SU-DHL-6 (cell line): ENCODE measurements at regions not wholly inside any gene's neighbourhood (a gene's known extent, or its start where the extent isn't known, plus 50 kb on each side); places are given as distances from the start of the nearest gene placed in this dataset.

Experiments used
- H2AFZ ChIP-seq: fragments of 200-600 bp; sonication (generic); 2 replicates; pipeline ENCODE4 v1.6.1; 2014; ENCODE audit warnings: low read depth, mild to moderate bottlenecking, moderate library complexity, mixed read lengths, antibody characterized with exemption, low read length; ENCODE audit not compliant: severe bottlenecking
- H3F3A ChIP-seq: fragments of 200-600 bp; shearing (Covaris generic); 2 replicates; pipeline ENCODE4 v1.6.0; 2016; ENCODE audit warnings: antibody characterized with exemption, mild to moderate bottlenecking; ENCODE audit not compliant: insufficient read depth
- H3K27ac ChIP-seq: fragments of 200-600 bp; sonication (generic); 2 replicates; pipeline ENCODE4 v1.5.1; 2016; ENCODE audit warnings: low read depth, mild to moderate bottlenecking, low read length, moderate library complexity, mixed read lengths
- H3K27me3 ChIP-seq: fragments of 200-600 bp; sonication (generic), shearing (Covaris generic); 2 replicates; pipeline ENCODE4 v1.6.0; 2014; ENCODE audit warnings: mild to moderate bottlenecking, low read length
- H3K36me3 ChIP-seq: fragments of 200-600 bp; sonication (generic); 2 replicates; pipeline ENCODE4 v1.6.1; 2014; ENCODE audit warnings: mild to moderate bottlenecking, low read length, mixed read lengths
- H3K4me2 ChIP-seq: fragments of 300-600, 200-600 bp; shearing (Covaris generic), sonication (generic); 2 replicates; pipeline ENCODE4 v1.6.0; 2014; ENCODE audit warnings: low read length, low read depth, mild to moderate bottlenecking; ENCODE audit not compliant: poor library complexity, severe bottlenecking
- H3K4me3 ChIP-seq: fragments of 200-600 bp; sonication (generic); 2 replicates; pipeline ENCODE4 v1.5.1; 2014; ENCODE audit warnings: antibody characterized with exemption, low read length, mild to moderate bottlenecking, mixed read lengths; ENCODE audit not compliant: insufficient read depth, poor library complexity, severe bottlenecking
- H3K79me2 ChIP-seq: fragments of 200-600 bp; sonication (generic); 2 replicates; pipeline ENCODE4 v1.6.1; 2014; ENCODE audit warnings: mild to moderate bottlenecking, low read length, moderate library complexity; ENCODE audit not compliant: insufficient read depth
- H3K9ac ChIP-seq: fragments of 200-600 bp; sonication (generic); 2 replicates; pipeline ENCODE4 v1.7.0; 2014; ENCODE audit warnings: mild to moderate bottlenecking, low read length
- H3K9me2 ChIP-seq: fragments of 200-600 bp; sonication (generic); replicated peaks from 2 replicates; pipeline ENCODE4 v1.6.1; 2014; ENCODE audit warnings: low read length; ENCODE audit not compliant: insufficient read depth
- H3K9me3 ChIP-seq: fragments of 200-600 bp; sonication (generic); 2 replicates; pipeline ENCODE4 v1.6.1; 2014; ENCODE audit warnings: low read length, mixed read lengths; ENCODE audit not compliant: insufficient read depth
- H4K20me1 ChIP-seq: fragments of 200-600 bp; sonication (generic); 2 replicates; pipeline ENCODE4 v1.6.1; 2014; ENCODE audit warnings: low read depth, mild to moderate bottlenecking, antibody characterized with exemption, low read length, moderate library complexity, mixed read lengths
- EZH2phosphoT487 ChIP-seq: fragments of 200-600 bp; sonication (generic), shearing (Covaris generic); conservative IDR thresholded peaks from 2 replicates; pipeline ENCODE4 v1.6.1; 2018; ENCODE audit warnings: mild to moderate bottlenecking, antibody characterized with exemption, low read length, moderate library complexity, mixed read lengths
- TF ChIP-seq, protein P1 (sequence below): fragments of 200-600 bp; sonication (generic); IDR thresholded peaks from one replicate; pipeline ENCODE4 v1.5.1; 2017; ENCODE audit warnings: antibody characterized with exemption, mild to moderate bottlenecking, low read length, moderate library complexity; ENCODE audit not compliant: insufficient read depth, poor library complexity, severe bottlenecking

DNA sequence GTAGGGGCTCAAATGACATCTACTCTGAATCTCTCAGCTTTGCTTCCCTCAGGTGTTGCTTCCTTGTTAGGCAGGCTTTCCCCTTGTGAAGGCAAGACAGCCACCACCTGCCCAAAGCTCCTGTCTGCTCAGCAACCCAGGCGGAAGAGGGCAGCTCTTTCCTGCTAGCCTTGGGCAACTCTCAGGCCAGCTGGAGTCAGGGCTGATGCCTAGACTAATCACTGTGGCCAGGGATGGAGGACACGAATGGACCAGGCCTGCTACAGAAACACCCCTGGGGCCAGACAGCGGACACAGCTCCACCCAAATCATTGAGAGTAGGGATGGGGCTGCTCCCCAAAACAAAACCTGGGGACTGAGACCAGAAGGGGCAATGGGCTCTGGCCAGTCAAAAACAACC lies 138.0 kb downstream of the MTX3 start:
- Histone ChIP-seq H3K9me2 (no peaks in the 10 kb centered on the region), H2AFZ (no peak overlapping the region), H3K4me3 (no peak overlapping the region), H3K27ac (no peak overlapping the region), H4K20me1 (no peaks in the 10 kb centered on the region), H3K79me2 (no peaks in the 10 kb centered on the region), H3K9me3 (no peaks in the 10 kb centered on the region), H3K4me2 (no peak overlapping the region), H3F3A (no peaks in the 10 kb centered on the region), H3K27me3 (no peaks in the 10 kb centered on the region), H3K9ac (no peak overlapping the region), H3K36me3 (no peaks in the 10 kb centered on the region)
- no peak for TF ChIP-seq EZH2phosphoT487
- TF ChIP-seq, protein P1, sequence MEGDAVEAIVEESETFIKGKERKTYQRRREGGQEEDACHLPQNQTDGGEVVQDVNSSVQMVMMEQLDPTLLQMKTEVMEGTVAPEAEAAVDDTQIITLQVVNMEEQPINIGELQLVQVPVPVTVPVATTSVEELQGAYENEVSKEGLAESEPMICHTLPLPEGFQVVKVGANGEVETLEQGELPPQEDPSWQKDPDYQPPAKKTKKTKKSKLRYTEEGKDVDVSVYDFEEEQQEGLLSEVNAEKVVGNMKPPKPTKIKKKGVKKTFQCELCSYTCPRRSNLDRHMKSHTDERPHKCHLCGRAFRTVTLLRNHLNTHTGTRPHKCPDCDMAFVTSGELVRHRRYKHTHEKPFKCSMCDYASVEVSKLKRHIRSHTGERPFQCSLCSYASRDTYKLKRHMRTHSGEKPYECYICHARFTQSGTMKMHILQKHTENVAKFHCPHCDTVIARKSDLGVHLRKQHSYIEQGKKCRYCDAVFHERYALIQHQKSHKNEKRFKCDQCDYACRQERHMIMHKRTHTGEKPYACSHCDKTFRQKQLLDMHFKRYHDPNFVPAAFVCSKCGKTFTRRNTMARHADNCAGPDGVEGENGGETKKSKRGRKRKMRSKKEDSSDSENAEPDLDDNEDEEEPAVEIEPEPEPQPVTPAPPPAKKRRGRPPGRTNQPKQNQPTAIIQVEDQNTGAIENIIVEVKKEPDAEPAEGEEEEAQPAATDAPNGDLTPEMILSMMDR, result no peak

DNA sequence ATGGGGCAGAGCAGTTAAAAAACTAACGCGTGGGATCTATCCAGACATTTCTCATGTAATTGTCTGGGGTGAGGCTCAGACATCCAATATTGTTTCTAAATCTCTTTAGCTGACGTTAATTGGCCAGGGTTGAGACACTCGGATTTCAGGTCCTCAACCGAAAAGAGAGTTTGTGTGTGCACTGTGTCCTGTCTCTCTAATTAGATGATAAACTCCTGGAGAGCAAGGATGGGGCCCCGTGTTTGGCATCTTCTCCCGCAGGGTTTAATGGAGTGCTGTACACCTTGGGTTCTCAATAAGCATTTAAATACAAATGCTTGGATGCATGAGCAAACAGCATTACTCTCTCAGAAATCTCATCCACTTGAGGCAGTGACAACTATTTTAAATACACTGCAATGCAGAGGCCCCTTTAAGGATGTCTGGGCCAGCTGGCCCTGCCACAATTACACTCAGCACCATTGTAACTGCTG lies 139.6 kb downstream of the MTX3 start:
- H3K27me3 ChIP-seq, result no peaks in the 10 kb centered on the region
- TF ChIP-seq EZH2phosphoT487, result no peak
- TF ChIP-seq, protein P1, result no peak

DNA sequence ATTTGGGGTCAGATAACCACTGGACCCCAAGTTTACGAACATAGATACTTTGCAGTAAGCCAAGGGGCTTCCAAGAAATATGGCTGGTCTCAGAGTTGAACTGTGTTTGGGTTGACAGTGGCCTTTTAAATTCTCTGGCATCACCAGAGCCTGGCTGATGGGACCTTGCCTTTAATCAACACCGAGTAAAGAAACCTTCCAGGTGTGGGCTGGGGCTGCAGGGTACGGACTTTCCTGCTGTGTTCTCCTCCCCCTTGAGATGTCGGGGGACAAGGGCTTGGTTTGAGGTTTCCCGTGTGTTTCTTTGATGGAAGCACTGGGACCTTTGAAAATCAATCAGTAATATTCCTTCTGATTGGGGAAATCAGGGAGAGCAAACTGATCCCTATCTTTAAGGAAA lies 140.1 kb downstream of the MTX3 start:
- Histone ChIP-seq H3K4me2 (no peak overlapping the region), H3K9me3 (no peaks in the 10 kb centered on the region), H3K27ac (no peak overlapping the region), H2AFZ (no peak overlapping the region), H3K27me3 (no peaks in the 10 kb centered on the region), H3K79me2 (no peaks in the 10 kb centered on the region), H3K36me3 (no peaks in the 10 kb centered on the region), H3F3A (no peaks in the 10 kb centered on the region), H4K20me1 (no peaks in the 10 kb centered on the region), H3K9ac (no peak overlapping the region), H3K9me2 (no peaks in the 10 kb centered on the region), H3K4me3 (no peak overlapping the region)
- TF ChIP-seq, protein P1, result no peak
- TF ChIP-seq EZH2phosphoT487, result no peak

More for the DNA sequence above, 139.6 kb downstream of the MTX3 start:
- Histone ChIP-seq H3K36me3 (no peaks in the 10 kb centered on the region), H3K9ac (no peak overlapping the region), H2AFZ (no peak overlapping the region), H3K9me3 (no peaks in the 10 kb centered on the region), H3K79me2 (no peaks in the 10 kb centered on the region), H3K4me2 (no peak overlapping the region), H3F3A (no peaks in the 10 kb centered on the region), H4K20me1 (no peaks in the 10 kb centered on the region), H3K4me3 (no peak overlapping the region), H3K9me2 (no peaks in the 10 kb centered on the region), H3K27ac (no peak overlapping the region)
